ENCODE measurements at regions not wholly inside any gene's neighbourhood (a gene's known extent, or its start where the extent isn't known, plus 50 kb on each side); places are given as distances from the start of the nearest gene placed in this dataset.

- no peak overlapping the region for H3K27ac ChIP-seq
- no peak overlapping the region for H3K9ac ChIP-seq
- peaks cover 4% of the 10 kb centered on the region for H3K4me1 ChIP-seq
- no peaks in the 10 kb centered on the region for H4K20me1 ChIP-seq (ENCODE audit: low read depth)
- H3K4me2 ChIP-seq = no peak overlapping the region
- no peaks in the 10 kb centered on the region for H3K36me3 ChIP-seq
- no peak for TF ChIP-seq EZH2 (IDR thresholded peaks at IDR 0.05)
- TF ChIP-seq EZH2phosphoT487 (IDR thresholded peaks at IDR 0.05) = no peak
- TF ChIP-seq CTCF (IDR thresholded peaks at IDR 0.05) = no peak
- DNase-seq (ENCODE audit: low spot score) = no peak
- H3K79me2 ChIP-seq (ENCODE audit: low read depth) = no peaks in the 10 kb centered on the region
- Mint-ChIP-seq H3K4me1 (no peaks in the 10 kb centered on the region), H3K36me3 (no peaks in the 10 kb centered on the region), H3K4me3 (no peak overlapping the region), H3K27ac (no peak overlapping the region), H3K9me3 (no peaks in the 10 kb centered on the region), H3K27me3 (ENCODE audit: insufficient read depth, low read depth) (no peaks in the 10 kb centered on the region)
- H3K27me3 ChIP-seq = no peaks in the 10 kb centered on the region
- H3K9me3 ChIP-seq (ENCODE audit: low read depth) = no peaks in the 10 kb centered on the region
- no peaks in the 10 kb centered on the region for H3F3A ChIP-seq (ENCODE audit: low read depth)
- no peak overlapping the region for H3K4me3 ChIP-seq
- H2AFZ ChIP-seq (replicated peaks) = no peak overlapping the region
Observed at GRCh38 chr7:124375391-124375790, 342.5 kb upstream of the TMEM229A start.

- TF ChIP-seq EZH2 (IDR thresholded peaks at IDR 0.05) (no peak), CTCF (IDR thresholded peaks at IDR 0.05) (no peak), EZH2phosphoT487 (IDR thresholded peaks at IDR 0.05) (no peak)
- Mint-ChIP-seq H3K27me3 (ENCODE audit: insufficient read depth, low read depth) (no peaks in the 10 kb centered on the region), H3K9me3 (peaks cover 9% of the 10 kb centered on the region), H3K4me1 (peaks cover 8% of the 10 kb centered on the region), H3K4me3 (no peak overlapping the region), H3K27ac (no peak overlapping the region), H3K36me3 (no peaks in the 10 kb centered on the region)
- no peak overlapping the region for H3K9ac ChIP-seq
- H3K4me1 ChIP-seq = peaks cover 4% of the 10 kb centered on the region
- no peaks in the 10 kb centered on the region for H3K36me3 ChIP-seq
- H3K27ac ChIP-seq = no peak overlapping the region
- H2AFZ ChIP-seq (replicated peaks) = no peak overlapping the region
- H3K79me2 ChIP-seq (ENCODE audit: low read depth) = no peaks in the 10 kb centered on the region
- DNase-seq (ENCODE audit: low spot score) = peak; percentile 22
- no peak overlapping the region for H3K4me3 ChIP-seq
- no peaks in the 10 kb centered on the region for H3K9me3 ChIP-seq (ENCODE audit: low read depth)
- no peaks in the 10 kb centered on the region for H3F3A ChIP-seq (ENCODE audit: low read depth)
- H3K27me3 ChIP-seq = no peaks in the 10 kb centered on the region
- H4K20me1 ChIP-seq (ENCODE audit: low read depth) = no peaks in the 10 kb centered on the region
- H3K4me2 ChIP-seq = peak overlapping the region; percentile 2
Observed at GRCh38 chr7:124369310-124369709, 336.4 kb upstream of the TMEM229A start.

- Mint-ChIP-seq H3K36me3 (no peaks in the 10 kb centered on the region), H3K4me3 (no peak overlapping the region), H3K9me3 (peaks cover 13% of the 10 kb centered on the region), H3K27me3 (ENCODE audit: insufficient read depth, low read depth) (no peaks in the 10 kb centered on the region), H3K4me1 (peaks cover 8% of the 10 kb centered on the region), H3K27ac (no peak overlapping the region)
- no peak for DNase-seq (ENCODE audit: low spot score)
- Histone ChIP-seq H3K79me2 (ENCODE audit: low read depth) (no peaks in the 10 kb centered on the region), H3K4me1 (peaks cover 4% of the 10 kb centered on the region), H4K20me1 (ENCODE audit: low read depth) (no peaks in the 10 kb centered on the region), H3K4me3 (no peak overlapping the region), H3K27ac (no peak overlapping the region), H3K27me3 (no peaks in the 10 kb centered on the region), H3K4me2 (no peak overlapping the region), H3K9me3 (ENCODE audit: low read depth) (no peaks in the 10 kb centered on the region), H3F3A (ENCODE audit: low read depth) (no peaks in the 10 kb centered on the region), H2AFZ (replicated peaks) (no peak overlapping the region), H3K36me3 (no peaks in the 10 kb centered on the region), H3K9ac (no peak overlapping the region)
- TF ChIP-seq CTCF (IDR thresholded peaks at IDR 0.05) (no peak), EZH2phosphoT487 (IDR thresholded peaks at IDR 0.05) (no peak), EZH2 (IDR thresholded peaks at IDR 0.05) (no peak)
Observed at GRCh38 chr7:124366118-124366517, 333.3 kb upstream of the TMEM229A start.
